Esophagus (tissue), 2 donors: ENCODE measurements at regions not wholly inside any gene's neighbourhood (a gene's known extent, or its start where the extent isn't known, plus 50 kb on each side); places are given as distances from the start of the nearest gene placed in this dataset.

Experiments
- H3K27ac ChIP-seq, 2 donors: one replicate each; pipeline ENCODE4 v1.5.1; 2013; ENCODE audit warnings: low read depth in 2 of 2, mild to moderate bottlenecking in 2 of 2, inconsistent platforms in 1 of 2, low read length in 1 of 2, moderate library complexity in 1 of 2
- H3K27me3 ChIP-seq, 2 donors: one replicate each; pipeline ENCODE4 v1.6.1; 2013; ENCODE audit warnings: low read length in 2 of 2, control low read depth in 1 of 2, mild to moderate bottlenecking in 1 of 2; ENCODE audit not compliant: insufficient read depth in 2 of 2, control insufficient read depth in 1 of 2
- H3K36me3 ChIP-seq, 2 donors: one replicate each; pipeline ENCODE4 v1.6.1; 2013; ENCODE audit warnings: low read length in 1 of 2; ENCODE audit not compliant: control insufficient read depth in 2 of 2, insufficient read depth in 2 of 2
- H3K4me1 ChIP-seq, 2 donors: one replicate each; pipeline ENCODE4 v1.6.1; 2013; ENCODE audit warnings: low read length in 1 of 2; ENCODE audit not compliant: control insufficient read depth in 2 of 2, insufficient read depth in 2 of 2
- H3K4me3 ChIP-seq, 2 donors: one replicate each; pipeline ENCODE4 v1.5.1; 2013; ENCODE audit warnings: low read length in 2 of 2, mild to moderate bottlenecking in 2 of 2, low read depth in 1 of 2, moderate library complexity in 1 of 2
- H3K9me3 ChIP-seq, 2 donors: one replicate each; pipeline ENCODE4 v1.6.1; 2013; ENCODE audit warnings: mild to moderate bottlenecking in 2 of 2, low read depth in 1 of 2, low read length in 1 of 2, moderate library complexity in 1 of 2; ENCODE audit not compliant: control insufficient read depth in 2 of 2, insufficient read depth in 1 of 2
- WGBS, 2 donors: extraction: QIAGEN DNeasy Blood & Tissue Kit; methylation state at CpG; one replicate each; pipeline ENCODE4 v1.1.7; 2013; 5-methylcytosine and 5-hydroxymethylcytosine counted together
- donor health status: healthy with polysubstance abuse.
- donor health status: Bipolar disorder and iron deficiency.

DNA sequence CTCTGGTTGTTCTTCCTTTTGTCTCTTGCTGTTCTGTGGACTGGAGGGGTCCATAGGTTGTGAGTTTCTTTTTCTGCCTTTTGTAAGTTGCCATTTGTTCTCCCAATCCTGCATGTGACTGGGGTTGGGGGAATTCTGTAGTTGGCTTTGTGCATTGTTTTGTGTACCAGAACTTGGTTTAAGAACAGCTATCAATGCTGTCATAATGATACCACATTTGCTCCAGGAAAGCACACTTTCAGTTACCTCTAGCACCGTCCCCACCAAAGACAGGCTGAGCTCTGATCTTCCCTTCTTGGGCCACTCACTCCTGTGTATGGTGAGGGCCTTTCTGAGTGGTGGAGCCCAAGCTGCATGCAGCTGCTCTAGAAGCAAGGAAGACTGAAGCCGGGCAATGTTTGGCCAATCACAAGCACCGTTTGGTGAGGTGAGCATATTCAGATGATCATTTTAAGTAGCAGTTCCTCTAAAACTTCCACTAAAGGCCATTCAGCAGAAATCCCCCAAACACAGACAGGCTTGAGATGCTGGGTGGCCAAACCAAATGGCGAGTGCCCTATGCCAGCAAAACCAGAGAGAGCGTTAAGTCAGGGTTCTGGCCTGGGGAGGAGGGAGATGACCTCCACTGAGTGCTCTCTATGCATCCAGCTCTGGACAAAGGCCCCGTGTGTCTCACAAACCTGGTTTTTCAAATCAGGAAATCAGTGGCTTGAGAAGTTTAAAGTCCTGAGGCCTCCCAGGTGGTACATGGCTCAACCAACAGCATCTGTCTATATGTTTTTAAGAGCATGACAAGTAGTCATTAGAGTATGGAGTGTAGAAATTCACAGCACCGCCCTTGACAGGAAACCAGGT is 120.7 kb upstream of the SPATA13 start:
- Histone ChIP-seq H3K27ac (no peak overlapping the region), H3K36me3 (no peaks in the 10 kb centered on the region), H3K4me3 (no peak overlapping the region), H3K27me3 (no peaks in the 10 kb centered on the region), H3K9me3 (no peaks in the 10 kb centered on the region), H3K4me1 (no peaks in the 10 kb centered on the region)
- WGBS, 2 donors: 79 to 86% methylated on average over 7 of the region's 7 CpGs

- Histone ChIP-seq H3K36me3 (no peaks in the 10 kb centered on the region), H3K9me3 (no peaks in the 10 kb centered on the region), H3K4me1 (no peaks in the 10 kb centered on the region), H3K27ac (no peak overlapping the region), H3K27me3 (no peaks in the 10 kb centered on the region), H3K4me3 (no peak overlapping the region)
- 76 to 80% methylated on average over 3 of the region's 3 CpGs for WGBS, 2 donors
Measured at GRCh38 chr13:24040835-24041234, 119.7 kb upstream of the SPATA13 start.

- no peaks in the 10 kb centered on the region for H3K9me3 ChIP-seq
- no peaks in the 10 kb centered on the region for H3K27me3 ChIP-seq
- no peaks in the 10 kb centered on the region for H3K36me3 ChIP-seq
- no peak overlapping the region for H3K27ac ChIP-seq
- WGBS, 2 donors: 57 to 69% methylated on average over 13 of the region's 13 CpGs
- H3K4me3 ChIP-seq: no peak overlapping the region
- no peaks in the 10 kb centered on the region for H3K4me1 ChIP-seq
Measured at GRCh38 chr13:24041651-24042225, 118.8 kb upstream of the SPATA13 start.

GRCh38 chr13:24042710-24043440 is 117.6 kb upstream of the SPATA13 start:
- 72 to 79% methylated on average over 17 of the region's 17 CpGs for WGBS, 2 donors

GRCh38 chr13:24043590-24044350 is 116.8 kb upstream of the SPATA13 start:
- no peaks in the 10 kb centered on the region for H3K36me3 ChIP-seq
- no peak overlapping the region for H3K4me3 ChIP-seq
- H3K27me3 ChIP-seq: no peaks in the 10 kb centered on the region
- peaks cover 0 to 2% of the 10 kb centered on the region in 2 donors for H3K9me3 ChIP-seq
- 75 to 76% methylated on average over 8 to 9 of the region's 9 CpGs for WGBS, 2 donors
- H3K4me1 ChIP-seq: no peaks in the 10 kb centered on the region
- H3K27ac ChIP-seq: no peak overlapping the region

More at GRCh38 chr13:24042710-24043440, 117.6 kb upstream of the SPATA13 start:
- Histone ChIP-seq H3K27me3 (no peaks in the 10 kb centered on the region), H3K27ac (no peak overlapping the region), H3K4me3 (no peak overlapping the region), H3K36me3 (no peaks in the 10 kb centered on the region), H3K9me3 (peaks cover 0 to 2% of the 10 kb centered on the region in 2 donors), H3K4me1 (no peaks in the 10 kb centered on the region)

DNA sequence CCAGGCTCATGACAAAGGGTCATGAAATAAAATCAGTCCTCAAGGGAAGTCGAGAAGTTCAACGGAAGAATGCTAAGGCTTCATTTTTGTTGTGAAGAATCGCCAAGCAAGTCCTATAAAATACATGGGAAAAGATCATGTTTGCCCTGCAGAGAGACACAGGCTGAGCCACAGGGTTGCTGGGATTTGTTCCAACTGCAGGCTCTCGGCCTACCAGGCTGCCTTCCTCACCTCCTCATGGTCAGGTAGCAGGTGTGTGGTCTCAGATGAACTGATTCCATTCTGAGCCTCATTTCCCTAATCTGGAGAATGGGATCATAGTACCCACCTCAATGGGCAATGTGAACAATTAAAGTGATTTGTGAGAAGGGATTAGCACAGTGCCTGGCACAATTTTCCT is 114.9 kb upstream of the SPATA13 start:
- H3K4me3 ChIP-seq: no peak overlapping the region
- 75 to 81% methylated on average over 4 of the region's 4 CpGs for WGBS, 2 donors
- no peaks in the 10 kb centered on the region for H3K27me3 ChIP-seq
- no peak overlapping the region for H3K27ac ChIP-seq
- H3K9me3 ChIP-seq: peaks cover 0 to 2% of the 10 kb centered on the region in 2 donors
- peaks cover 0 to 4% of the 10 kb centered on the region in 2 donors for H3K4me1 ChIP-seq
- no peaks in the 10 kb centered on the region for H3K36me3 ChIP-seq

DNA sequence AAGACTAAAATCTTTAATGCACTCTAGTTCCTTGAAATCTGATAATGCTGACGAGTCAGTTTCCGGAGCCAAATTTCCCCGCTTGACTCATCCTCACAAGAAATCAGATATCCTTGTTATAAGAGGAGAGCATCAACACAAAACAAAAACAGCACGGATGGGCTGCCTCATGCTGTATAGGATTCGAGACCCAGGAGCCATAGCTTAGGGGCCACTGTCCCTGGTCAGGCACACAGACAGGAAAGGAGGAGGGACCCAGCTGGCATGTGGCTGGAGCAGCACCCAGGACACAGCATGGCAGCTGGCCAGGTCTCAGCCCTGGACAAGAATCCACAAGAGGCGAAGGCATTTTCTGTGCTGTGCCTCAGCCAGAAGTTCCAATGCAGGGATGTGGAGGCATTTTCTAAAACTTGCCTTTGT is 110.2 kb upstream of the SPATA13 start:
- peaks cover 0 to 11% of the 10 kb centered on the region in 2 donors for H3K4me1 ChIP-seq
- no peaks in the 10 kb centered on the region for H3K36me3 ChIP-seq
- 31 to 56% methylated on average over 6 of the region's 6 CpGs for WGBS, 2 donors
- no peaks in the 10 kb centered on the region for H3K27me3 ChIP-seq
- peak overlapping the region in 1 of 2 donors; percentile 62 for H3K27ac ChIP-seq
- H3K9me3 ChIP-seq: peaks cover 0 to 2% of the 10 kb centered on the region in 2 donors
- H3K4me3 ChIP-seq: no peak overlapping the region

DNA sequence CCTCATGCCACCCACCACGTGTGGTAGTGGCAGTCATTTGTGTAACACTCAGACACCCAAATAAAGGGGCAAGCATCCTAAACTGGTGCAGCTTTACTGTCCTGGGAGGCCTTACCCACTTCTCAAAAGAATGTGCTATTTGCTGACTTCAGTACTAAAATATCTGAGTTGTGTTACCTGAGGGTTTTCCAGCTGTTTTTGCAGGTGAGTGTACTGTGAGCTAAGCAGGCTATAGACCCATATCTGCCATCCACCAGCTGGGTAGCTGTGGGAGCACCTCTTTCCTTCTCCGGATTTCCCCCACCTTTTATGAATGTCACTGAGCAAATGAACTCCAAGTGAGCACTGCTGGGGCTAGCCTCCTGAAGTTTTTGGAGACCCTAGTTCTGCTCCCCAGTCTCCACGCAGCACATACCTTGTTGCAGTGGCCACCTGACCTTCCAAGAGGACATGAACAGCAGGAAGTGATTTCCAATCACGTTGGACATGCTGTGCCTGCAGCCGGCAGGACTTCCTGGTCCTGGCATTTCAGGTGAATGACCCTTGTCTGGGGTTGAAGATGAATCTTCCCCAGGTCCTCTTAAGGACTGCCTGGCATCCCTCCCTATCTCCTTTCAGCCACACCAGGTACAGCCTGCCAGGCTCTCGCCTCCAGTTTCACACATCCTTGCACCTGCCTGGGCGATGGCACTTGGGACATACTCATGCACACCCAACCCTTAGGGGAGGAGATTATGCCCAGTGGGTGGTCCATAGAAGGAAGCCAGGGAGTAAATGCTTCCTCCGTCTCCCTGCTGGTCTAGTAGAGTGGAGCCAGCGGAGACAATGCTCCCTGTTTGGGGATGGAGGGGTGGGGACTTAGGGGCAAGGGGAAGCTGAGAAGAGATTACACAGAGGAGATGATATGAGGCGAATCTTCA is 109.5 kb upstream of the SPATA13 start:
- Histone ChIP-seq H3K4me3 (no peak overlapping the region), H3K27me3 (no peaks in the 10 kb centered on the region), H3K36me3 (no peaks in the 10 kb centered on the region), H3K27ac (no peak overlapping the region), H3K9me3 (peaks cover 0 to 2% of the 10 kb centered on the region in 2 donors), H3K4me1 (peaks cover 0 to 11% of the 10 kb centered on the region in 2 donors)
- 67 to 71% methylated on average over 10 of the region's 10 CpGs for WGBS, 2 donors
